Stimulated activated CD8-positive, alpha-beta memory T cell treated with anti-CD3 and anti-CD28 coated beads, Interleukin-7, amount 100 ng/mL, for 48 hours (primary cell): ENCODE measurements at regions not wholly inside any gene's neighbourhood (a gene's known extent, or its start where the extent isn't known, plus 50 kb on each side); places are given as distances from the start of the nearest gene placed in this dataset.

Experiments used
- DNase-seq, 2 donors: peaks; one replicate each; pipeline ENCODE4 v3.0.0-alpha.2; 2020; ENCODE audit warnings: low read depth in 1 of 2; ENCODE audit errors: extremely low read depth in 1 of 2

DNA sequence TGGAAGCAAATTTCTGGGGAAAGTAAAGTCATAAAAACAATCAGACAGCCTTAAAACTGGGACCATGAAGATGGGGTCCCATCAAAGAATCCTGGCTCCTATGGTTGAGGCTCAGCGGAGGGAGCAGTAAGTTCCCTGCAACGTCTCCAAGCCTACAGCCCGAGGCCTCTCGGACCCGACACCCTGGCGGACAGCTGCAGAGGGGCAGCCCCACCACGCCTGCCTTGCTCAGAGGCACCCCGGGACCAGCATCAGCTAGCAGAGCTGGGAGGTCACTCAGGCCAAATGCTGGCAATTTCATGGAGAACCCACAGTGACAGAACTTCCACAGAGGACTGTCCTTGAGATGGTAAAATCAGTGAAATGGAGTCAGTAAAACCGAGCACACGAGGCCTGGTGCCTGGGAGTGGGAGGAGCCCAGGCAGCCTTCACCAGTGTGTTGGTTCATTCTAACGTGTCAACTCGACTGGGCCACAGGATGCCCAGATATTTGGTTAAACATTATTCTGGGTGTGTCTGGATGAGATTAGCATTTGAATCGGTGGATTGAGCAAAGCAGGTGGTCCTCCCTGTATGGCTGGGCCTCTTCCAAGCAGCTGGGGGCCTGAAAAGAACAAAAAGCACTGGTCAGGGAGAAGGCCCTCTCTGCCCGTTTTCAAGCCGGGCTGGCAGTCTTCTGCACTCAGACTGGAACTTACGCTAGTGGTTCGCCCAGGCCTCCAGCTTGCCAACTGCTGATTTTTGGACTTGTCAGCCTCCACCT, 96.2 kb upstream of the INSIG1 start:
- no peak for DNase-seq

DNA sequence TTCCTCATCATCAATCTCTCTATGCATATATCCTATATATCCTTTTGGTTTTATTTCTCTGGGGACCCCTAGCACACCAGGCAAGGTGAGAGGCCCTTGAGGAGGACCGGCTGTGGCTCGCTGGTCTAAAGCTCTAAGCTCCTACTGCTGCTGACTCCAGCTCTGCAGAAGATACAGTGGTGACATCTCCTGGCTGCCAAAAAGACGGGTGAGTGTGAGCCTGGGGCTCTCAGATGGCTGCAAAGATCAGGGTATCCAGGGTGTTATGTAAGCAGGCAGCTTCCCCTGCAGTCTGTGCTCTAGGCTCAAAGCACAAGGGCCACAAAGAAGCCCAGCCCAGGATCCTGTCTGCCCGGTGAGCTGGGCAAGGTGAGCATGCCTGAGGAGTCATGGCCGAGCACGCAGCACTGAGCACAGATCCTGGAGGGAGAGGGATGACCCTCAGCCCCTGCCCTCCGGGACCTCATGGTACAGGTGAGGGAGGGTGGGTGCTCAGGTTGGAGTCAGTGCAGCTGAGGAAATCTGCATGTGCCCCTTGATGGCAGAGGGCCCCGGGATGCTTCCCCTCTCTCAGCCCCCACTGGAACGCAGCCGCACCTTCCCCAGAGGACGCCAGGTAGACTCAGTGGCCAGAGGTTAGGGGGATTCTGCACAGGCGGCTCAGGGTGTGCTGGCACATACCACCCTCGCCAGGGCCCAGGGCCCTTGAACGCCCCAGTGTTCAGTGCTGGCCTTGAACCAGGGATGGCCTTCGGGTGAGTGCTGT, 95.4 kb upstream of the INSIG1 start:
- no peak for DNase-seq

DNA sequence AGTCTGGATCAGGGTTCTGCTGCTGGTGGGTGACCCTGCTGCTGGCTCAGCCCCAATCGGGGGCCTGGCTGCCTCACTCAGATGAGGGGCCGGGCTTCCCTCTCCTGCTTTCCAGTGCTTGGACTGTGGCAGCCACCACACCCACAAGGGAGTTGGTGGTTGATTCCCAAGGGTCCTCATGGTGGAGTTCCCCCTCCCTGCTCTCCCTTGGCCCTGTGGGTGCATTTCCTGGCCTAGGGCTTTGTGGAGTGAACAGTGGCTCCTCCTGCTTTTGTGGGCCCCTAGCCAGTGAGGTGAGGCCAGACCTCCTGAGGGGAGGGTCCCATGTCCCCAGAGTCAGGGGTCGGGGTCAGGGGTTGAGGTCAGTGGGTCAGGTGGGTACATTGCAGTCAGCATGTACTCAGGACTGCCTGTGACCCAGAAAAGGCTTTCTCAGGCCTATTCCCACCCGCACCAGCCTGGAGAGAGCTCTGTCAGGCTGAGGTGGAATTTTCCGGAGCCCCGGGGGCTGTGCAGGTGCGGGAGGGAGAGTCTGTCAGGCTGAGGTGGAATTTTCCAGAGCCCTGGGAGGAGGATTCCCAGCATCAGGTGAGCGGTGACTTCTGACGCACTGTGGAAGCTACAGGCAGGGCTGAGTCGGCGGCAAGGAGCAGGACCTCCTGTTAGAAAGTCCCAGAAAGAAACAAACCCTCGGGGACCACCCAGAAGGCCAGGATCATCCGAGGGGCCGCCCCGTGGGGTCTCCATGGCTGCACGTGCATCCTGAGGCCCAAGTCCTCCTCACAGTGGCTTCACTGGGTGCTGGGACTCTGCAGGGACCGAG, 94.4 kb upstream of the INSIG1 start:
- DNase-seq = no peak

DNA sequence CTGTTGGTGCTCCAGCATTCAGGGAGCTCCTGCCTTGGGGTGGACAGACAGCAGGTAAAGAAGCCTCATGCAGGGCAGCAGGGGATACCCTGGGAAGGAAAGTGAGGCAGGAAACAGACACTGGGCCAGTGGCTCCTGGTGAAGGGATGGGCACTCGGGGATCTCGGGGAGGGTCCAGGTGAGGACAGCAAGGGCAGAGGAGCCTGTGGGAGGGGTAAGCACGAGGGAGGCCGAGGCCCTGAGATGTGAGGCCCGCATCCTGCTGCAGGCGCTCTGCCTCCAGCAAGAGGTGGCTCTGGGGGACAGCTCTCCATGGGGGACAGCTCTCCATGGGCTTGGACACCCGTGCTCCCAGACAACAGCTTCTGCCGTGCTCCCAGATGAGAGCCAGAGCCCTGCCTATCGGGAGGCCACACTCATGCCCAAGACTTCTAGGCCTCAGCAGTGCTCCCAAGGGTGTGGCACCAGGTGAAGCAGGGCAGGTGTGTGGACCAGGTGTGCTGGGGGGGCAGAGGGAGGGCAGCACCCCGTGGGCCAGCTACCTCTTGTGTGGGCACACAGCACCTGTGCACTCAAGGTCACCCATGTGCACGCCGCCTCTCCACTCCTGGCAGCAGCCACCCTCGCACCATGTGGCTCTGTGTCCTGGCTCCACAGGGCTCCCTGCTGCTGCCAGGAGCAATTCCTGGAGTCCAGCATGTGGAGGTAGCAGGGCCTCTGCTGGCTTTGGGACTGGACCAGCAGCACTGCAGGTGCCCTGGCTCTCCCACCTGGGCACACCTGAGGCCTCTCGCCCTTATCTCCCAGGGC, 93.6 kb upstream of the INSIG1 start:
- no peak for DNase-seq

DNA sequence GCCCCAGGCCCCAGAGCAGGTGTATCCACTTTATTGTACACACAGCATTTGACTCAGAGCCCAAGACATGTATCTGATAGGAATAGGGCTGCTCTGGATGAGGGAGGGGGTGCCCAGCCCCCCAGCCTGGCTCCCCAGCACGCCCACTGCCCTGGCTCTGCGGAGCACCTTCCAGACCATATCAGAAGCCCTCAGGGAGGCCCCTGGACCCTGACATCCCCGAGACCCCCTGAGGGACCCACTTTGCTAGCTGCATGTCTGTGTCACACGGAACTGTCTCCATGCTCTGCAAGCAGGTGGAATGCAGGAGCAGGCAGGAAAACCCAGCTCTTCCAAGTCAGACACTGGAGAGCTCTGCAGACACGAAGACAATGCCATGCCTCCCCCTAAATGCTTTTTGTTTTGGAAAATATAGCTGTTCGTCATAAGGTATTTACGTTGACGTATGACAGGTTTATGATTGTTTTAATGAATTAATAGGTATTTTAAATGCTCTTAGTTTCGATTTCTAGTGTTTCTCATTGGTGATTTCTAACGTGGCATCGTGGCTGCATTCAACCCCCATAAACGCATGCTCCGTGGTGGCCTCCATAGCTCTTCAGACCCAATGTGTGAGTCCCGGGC, 92.8 kb upstream of the INSIG1 start:
- no peak for DNase-seq

DNA sequence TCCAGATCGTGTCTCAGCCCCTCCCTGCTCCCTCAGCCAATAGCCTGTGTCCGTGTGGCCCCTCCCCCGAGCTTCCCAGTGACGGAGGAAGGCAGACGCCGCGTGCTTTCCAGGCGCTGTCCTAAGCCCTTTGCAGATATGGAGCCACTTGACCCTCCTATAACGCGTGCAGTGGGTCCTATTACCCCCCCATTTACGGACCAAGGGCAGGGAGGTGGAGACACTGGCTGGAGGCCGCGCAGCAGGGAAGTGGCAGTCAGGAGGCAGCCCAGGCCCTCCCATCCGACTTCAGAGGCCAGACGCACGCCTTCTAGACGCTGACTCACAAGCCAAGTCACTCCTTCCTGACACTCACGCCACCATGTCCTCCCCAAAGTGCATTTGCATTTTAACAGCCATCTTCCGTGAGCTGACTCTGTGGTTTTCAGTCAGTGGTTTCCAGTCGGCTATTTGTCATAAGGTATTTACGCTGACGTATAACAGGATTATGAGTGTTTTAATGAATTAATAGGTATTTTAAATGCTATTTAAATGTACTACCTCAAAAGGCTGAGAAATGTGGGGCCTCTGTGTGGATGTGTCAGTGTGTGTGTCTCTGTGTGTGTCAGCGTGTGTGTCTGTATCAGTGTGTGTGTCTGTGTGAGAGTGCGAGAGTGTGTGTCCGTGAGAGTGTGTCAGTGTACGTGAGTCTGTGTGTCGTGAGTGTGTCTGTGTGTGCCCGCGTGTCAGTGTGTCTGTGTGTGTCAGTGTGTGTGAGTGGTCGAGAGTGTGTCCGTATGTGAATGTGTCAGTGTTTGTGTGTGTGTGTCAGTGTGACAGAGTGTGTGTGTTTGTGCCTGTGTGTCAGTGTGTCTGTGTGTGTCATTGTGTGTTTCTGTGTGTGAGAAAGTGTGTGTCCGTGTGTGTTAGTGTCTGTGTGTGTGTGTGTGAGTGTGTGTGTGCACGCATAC, 92.0 kb upstream of the INSIG1 start:
- DNase-seq = peak; percentile 73 to 92

DNA sequence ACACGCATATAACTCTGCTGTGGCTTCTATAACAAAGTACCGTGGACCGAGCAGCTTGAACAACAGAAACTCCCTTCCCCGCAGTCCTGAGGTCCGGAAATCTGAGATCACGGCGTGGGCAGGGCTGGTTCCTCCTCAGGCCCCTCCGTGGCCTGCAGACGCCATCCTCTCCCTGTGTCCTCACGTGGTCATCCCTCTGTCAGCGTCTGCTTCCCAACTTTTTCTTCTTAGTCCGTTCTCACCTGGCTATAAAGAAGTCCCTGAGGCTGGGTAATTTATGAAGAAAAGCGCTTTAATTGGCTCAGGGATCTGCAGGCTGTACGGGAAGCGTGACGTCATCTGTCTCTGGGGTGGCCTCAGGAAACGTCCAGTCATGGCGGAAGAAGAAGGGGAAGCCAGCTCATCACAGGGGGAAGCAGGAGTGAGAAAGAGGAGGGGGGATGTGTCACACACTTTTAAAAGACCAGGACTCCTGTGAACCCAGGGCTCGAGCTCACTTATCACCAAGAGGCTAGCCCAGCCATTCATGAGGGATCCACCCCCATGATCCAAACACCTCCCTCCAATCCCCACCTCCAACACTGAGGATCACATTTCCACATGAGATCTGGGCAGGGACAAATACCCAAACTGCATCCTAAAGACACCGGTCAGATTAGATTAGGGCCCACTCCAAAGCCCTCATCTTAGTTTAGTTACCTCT, 91.2 kb upstream of the INSIG1 start:
- peak; percentile 21 to 79 for DNase-seq

DNA sequence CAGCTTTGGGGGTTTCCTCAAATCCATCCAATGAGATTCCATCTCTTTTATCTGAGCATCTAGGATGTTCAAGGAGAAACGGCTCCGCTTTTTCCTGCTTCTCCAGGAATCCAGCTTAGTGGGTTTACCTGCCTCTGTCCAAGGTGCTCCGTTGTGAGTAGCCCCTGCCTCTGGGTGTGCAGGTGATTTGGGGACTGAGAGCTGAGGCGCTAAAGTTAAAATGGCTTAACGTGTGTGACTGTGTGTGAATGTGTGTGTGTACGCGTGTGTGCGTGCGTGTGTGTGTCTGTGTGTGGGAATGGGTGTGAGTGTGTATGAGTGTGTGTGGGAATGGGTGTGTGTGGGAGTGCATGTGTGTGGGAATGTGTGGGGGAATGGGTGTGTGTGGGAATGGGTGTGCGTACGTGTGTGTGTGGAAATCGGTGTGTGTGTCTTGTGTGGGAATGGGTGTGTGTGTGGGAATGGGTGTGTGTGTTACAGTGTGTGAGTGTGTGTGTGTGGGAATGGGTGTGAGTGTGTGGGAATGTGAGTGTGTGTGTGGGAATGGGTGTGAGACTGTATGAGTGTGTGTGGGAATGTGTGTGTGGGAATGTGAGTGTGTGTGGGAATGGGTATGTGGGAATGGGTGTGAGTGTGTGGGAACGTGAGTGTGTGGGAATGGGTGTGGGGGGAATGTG, 90.2 kb upstream of the INSIG1 start:
- no peak for DNase-seq

DNA sequence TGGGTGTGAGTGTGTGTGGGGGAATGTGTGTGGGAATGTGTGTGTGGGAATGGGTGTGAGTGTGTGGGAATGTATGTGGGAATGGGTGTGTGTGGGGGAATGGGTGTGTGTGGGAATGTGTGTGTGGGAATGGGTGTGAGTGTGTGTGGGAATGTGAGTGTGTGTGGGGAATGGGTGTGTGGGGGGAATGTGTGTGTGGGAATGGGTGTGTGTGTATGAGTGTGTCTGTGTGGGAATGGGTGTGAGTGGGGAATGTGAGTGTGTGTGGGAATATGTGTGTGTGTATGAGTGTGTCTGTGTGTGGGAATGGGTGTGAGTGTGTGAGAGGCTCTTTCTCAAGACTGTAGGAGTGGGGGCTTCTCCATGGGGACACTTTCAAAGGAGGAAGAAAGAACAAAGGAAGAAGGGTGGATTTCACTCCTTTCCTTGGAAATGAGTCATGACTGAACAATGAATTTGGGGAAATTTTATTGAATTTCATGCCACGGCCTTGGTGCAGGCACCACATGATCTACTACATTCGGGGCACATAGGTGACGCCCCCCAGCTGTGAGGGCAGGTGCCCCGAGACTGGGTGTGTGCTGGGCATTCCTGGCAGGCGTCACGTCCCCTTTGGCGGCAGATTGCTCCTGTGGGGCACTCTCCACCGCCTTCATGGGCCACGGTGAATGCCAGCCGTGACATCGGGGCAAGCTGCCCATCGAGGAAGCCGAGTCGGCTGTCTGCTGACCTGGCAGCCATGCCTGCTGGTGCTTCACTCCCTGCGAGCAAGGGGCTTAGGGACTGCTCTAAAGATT, 88.8 kb upstream of the INSIG1 start:
- DNase-seq = no peak

DNA sequence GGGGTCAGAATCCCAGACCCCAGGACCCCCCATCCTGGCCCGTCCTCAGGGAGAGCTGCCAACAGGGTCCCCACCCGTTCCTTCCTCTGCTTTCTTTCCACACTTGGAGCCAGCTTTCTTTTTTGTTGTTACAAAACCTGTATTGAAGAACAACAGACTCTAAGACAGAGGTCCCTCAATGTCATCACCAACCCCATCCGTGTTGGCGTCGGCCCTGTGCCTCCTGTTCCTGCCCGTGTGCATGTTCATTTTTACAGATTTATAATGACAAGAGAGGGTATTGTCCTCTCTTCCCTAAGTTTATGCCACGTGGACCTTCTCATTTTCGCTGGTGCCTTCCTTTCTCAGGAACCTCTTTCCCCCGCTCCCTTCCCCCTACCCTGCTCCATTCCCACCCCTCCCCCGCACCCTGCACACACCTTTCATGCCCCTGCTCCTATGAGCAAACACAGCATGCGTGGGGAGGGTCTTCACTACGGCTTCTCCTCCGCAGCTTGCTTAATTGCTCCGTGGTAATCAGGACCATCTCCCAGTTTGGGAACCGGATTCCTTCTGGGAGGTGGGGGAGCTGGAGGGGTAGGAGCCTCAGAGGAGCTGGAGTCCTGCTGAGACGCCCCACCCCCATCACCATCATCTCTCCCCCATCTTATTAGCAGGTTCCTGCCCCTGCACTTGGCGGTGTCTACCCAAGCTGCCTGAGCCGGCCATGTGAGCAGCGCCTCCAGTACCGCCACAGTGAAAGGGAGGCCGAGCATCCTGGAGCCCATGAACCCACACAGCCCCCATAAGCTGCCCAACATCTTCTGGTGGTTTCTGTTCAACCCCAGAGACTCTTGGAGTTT, 88.0 kb upstream of the INSIG1 start:
- DNase-seq = no peak

DNA sequence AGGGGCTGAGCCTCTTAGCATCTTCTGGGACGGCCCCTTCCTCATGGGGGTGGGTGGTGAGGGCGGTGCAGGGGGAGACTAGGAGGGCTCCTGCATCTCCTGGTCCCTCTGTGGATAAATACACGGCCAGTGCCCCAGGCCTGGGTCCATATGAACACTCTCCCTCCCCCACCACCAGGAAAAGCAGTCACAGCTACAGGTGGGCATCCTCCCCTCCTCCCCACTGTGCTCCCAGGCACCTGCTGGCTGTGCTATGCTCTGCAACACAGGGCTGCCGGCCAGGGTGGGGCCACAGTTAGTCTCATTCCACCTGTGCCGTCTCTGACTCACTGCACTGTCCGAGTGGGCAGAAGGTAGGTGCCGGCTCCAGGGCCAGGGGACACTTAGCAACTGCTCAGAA, 87.3 kb upstream of the INSIG1 start:
- no peak for DNase-seq

DNA sequence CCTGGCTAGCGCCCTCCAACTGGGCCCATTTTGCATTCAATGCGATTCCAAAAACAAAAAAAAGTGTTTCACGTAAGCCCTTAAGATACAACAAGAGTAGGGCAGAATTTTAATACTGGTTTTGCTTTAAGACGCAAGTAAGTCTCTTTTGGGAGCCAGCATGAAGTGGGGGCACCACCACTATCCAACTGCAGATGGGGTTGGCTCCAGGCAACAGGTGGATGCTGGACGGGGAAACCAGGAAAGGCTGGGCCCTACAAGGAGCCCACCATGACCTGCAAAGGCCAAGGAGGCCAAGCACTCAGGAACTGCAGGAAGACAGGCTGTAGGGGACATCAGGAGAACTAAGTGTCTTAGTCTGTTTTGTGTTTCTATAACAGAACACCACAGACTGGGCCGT, 86.5 kb upstream of the INSIG1 start:
- DNase-seq = no peak

DNA sequence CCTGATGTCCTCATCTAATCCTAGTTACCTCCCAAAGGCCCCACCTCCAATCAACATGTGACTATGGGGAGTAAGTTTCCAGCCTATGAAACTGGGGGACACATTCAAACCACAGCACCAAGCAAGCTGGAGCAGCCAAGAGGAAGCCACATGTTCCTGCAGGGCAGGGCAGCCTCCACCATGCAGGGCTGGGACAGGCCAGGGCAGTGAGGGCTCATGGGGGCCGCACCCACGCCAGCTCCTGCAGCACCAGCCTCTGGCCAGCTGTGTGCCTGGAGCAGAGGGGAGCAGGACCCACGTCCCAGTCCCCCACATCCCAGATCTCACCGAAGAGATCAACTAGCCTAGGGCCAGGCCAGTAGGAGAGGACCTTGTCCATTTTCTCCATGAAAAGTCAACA, 85.9 kb upstream of the INSIG1 start:
- no peak for DNase-seq

DNA sequence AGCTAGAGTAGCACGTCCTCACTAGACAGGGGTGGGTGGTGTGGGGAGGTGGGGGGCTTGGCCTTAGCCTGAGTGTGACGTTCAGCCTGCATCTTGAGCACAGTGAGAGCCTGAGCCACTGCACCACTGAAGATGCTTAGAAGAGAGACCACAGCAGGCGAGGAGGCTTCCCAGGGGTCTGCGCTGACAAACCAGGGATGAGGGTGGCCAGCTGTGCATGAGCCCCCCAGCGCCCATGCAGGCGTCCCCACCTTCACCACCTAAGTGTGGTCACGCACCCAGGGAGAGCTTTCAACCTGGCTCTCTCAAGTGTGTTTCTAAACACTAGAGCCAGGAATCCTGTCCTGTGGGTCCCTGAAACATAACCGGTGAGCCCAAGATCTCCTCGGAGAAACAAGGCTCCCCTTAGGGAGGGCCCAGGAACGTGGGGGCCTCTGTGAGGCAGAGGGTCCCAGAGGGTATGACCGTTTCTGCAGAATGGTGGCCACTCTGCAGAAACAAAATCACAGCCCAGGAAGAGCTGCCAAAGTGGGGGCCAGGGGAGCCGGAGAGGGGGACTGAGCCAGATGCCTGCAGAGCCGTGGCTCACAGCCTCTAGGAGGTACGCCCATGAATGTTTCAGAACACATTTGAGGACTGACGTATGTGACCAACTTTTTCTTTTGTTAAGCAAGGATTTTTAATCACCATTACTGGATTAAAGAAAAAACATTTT, 85.2 kb upstream of the INSIG1 start:
- DNase-seq = no peak

DNA sequence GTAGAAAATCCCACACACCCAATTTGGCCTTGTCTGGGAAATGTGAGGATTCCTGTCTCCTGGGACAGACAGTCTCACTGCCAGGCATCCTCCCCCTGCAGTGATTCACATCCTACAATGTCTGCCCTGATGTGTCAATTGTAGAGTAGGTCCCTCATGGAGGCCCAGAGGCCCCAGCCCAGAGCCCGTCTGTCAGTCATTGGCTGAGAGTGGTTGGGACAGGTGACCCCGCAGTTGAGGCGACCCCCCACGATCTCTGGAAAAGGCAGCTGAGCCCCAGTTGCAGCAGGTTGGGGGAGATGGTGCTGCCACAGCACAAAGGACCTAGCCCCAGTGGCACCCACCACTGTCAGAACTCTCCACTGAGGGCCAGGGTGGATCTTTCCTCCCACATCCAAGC, 84.3 kb upstream of the INSIG1 start:
- no peak for DNase-seq
